HFFc6 (cell line): ENCODE measurements at regions not wholly inside any gene's neighbourhood (a gene's known extent, or its start where the extent isn't known, plus 50 kb on each side); places are given as distances from the start of the nearest gene placed in this dataset.

Experiments
- DNase-seq: peaks from one replicate; pipeline ENCODE4 v3.0.0-alpha.2; 2018
- H3K27ac Mint-ChIP-seq: 2 replicates; pipeline ENCODE4 v1.8.0; 2020; ENCODE audit warnings: mild to moderate bottlenecking, mixed read lengths
- H3K27me3 Mint-ChIP-seq: 2 replicates; pipeline ENCODE4 v1.8.0; 2021; ENCODE audit warnings: mild to moderate bottlenecking, moderate library complexity, mixed read lengths; ENCODE audit not compliant: insufficient read depth
- H3K36me3 Mint-ChIP-seq: 2 replicates; pipeline ENCODE4 v1.8.0; 2021; ENCODE audit warnings: low read depth, mixed read lengths
- H3K4me1 Mint-ChIP-seq: 2 replicates; pipeline ENCODE4 v1.8.0; 2020; ENCODE audit warnings: low read depth, mixed read lengths
- H3K4me3 Mint-ChIP-seq: 2 replicates; pipeline ENCODE4 v1.8.0; 2020; ENCODE audit warnings: mild to moderate bottlenecking, moderate library complexity, mixed read lengths
- H3K9me3 Mint-ChIP-seq: 2 replicates; pipeline ENCODE4 v1.8.0; 2020; ENCODE audit warnings: mild to moderate bottlenecking, mixed read lengths
- CTCF ChIP-seq: fragments of 200-600 bp; sonication (generic); IDR thresholded peaks from 2 replicates; pipeline ENCODE4 v1.5.0; 2021; ENCODE audit warnings: antibody characterized with exemption, mild to moderate bottlenecking

GRCh38 chr20:48141660-48142515, 356.6 kb upstream of the SULF2 start:
- H3K4me1 Mint-ChIP-seq = no peaks in the 10 kb centered on the region
- H3K27me3 Mint-ChIP-seq = peaks cover 2% of the 10 kb centered on the region; the same call in 1 of the 2 replicates
- no peak for DNase-seq
- H3K36me3 Mint-ChIP-seq = 0 out of 2 replicates have a peak, but pooled peaks cover 4% of the 10 kb centered on the region
- TF ChIP-seq CTCF = no peak
- H3K27ac Mint-ChIP-seq = no peak overlapping the region
- H3K4me3 Mint-ChIP-seq = no peak overlapping the region
- H3K9me3 Mint-ChIP-seq = peaks cover 69% of the 10 kb centered on the region

GRCh38 chr20:48139262-48140041, 354.2 kb upstream of the SULF2 start:
- peaks cover 81% of the 10 kb centered on the region for H3K9me3 Mint-ChIP-seq
- H3K36me3 Mint-ChIP-seq = 0 out of 2 replicates have a peak, but pooled peaks cover 9% of the 10 kb centered on the region
- H3K27ac Mint-ChIP-seq = no peak overlapping the region
- no peak for DNase-seq
- H3K4me3 Mint-ChIP-seq = no peak overlapping the region
- H3K27me3 Mint-ChIP-seq = no peaks in the 10 kb centered on the region
- TF ChIP-seq CTCF = no peak
- no peaks in the 10 kb centered on the region for H3K4me1 Mint-ChIP-seq

GRCh38 chr20:48132834-48133233, 347.6 kb upstream of the SULF2 start:
- no peak overlapping the region for H3K4me3 Mint-ChIP-seq
- H3K36me3 Mint-ChIP-seq = peaks cover 4% of the 10 kb centered on the region; the same call in 1 of the 2 replicates
- no peak for DNase-seq
- H3K27ac Mint-ChIP-seq = no peak overlapping the region
- no peak for TF ChIP-seq CTCF
- peaks cover 2% of the 10 kb centered on the region; the same call in 1 of the 2 replicates for H3K27me3 Mint-ChIP-seq
- H3K9me3 Mint-ChIP-seq = peaks cover 69% of the 10 kb centered on the region
- H3K4me1 Mint-ChIP-seq = no peaks in the 10 kb centered on the region

- Mint-ChIP-seq H3K4me3 (no peak overlapping the region), H3K36me3 (peaks cover 4% of the 10 kb centered on the region; the same call in 1 of the 2 replicates), H3K9me3 (peaks cover 62% of the 10 kb centered on the region), H3K27me3 (peaks cover 2% of the 10 kb centered on the region; the same call in 1 of the 2 replicates), H3K27ac (no peak overlapping the region), H3K4me1 (no peaks in the 10 kb centered on the region)
- DNase-seq = no peak
- no peak for TF ChIP-seq CTCF
These were observed 346.3 kb upstream of the SULF2 start for GRCh38 chr20:48131581-48131980.

- H3K4me3 Mint-ChIP-seq = no peak overlapping the region
- no peak for DNase-seq
These were observed 344.2 kb upstream of the SULF2 start for GRCh38 chr20:48129345-48129942.

More at GRCh38 chr20:48129345-48129942, 344.2 kb upstream of the SULF2 start:
- no peaks in the 10 kb centered on the region; the same call in 1 of the 2 replicates for H3K36me3 Mint-ChIP-seq
- H3K4me1 Mint-ChIP-seq = no peaks in the 10 kb centered on the region
- H3K27me3 Mint-ChIP-seq = peaks cover 2% of the 10 kb centered on the region; the same call in 1 of the 2 replicates
- no peak for TF ChIP-seq CTCF
- peaks cover 44% of the 10 kb centered on the region for H3K9me3 Mint-ChIP-seq
- H3K27ac Mint-ChIP-seq = no peak overlapping the region
